ENCODE measurements at regions not wholly inside any gene's neighbourhood (a gene's known extent, or its start where the extent isn't known, plus 50 kb on each side); places are given as distances from the start of the nearest gene placed in this dataset.

DNA sequence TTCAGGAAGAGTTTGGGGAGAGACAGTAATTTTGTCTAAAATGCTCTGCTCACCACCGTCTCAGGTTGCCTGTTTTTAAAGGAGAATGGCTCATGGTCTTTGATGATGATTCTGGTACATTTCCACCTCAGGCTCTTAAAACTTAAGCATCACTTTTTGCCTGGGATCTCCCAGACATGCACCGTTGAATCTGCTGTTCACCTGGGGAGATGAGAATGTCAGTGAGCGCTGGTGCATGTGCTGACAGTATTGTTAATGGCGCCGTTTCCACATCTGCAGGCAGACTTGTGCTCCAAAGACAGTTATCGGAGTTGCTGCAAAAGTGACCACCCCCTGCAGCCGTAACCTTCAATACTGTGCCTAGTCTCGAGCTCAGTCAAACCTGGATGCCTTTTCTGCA, 219.0 kb upstream of the TPM1 start:
- intact Hi-C loops (cut with DNase I), result no loop called here
- DNase-seq, result no peak
- Histone ChIP-seq H3K9me3 (no peaks in the 10 kb centered on the region), H3K4me1 (peaks cover 0 to 11% (median 2%) of the 10 kb centered on the region in 12 donors), H3K4me3 (no peak overlapping the region), H3K27me3 (no peaks in the 10 kb centered on the region), H3K36me3 (peaks cover 0 to 39% (median 6%) of the 10 kb centered on the region in 9 donors), H3K27ac (no peak overlapping the region)
- TF ChIP-seq POLR2A (IDR thresholded peaks at IDR 0.05), result no peak
- TF ChIP-seq, protein P1, sequence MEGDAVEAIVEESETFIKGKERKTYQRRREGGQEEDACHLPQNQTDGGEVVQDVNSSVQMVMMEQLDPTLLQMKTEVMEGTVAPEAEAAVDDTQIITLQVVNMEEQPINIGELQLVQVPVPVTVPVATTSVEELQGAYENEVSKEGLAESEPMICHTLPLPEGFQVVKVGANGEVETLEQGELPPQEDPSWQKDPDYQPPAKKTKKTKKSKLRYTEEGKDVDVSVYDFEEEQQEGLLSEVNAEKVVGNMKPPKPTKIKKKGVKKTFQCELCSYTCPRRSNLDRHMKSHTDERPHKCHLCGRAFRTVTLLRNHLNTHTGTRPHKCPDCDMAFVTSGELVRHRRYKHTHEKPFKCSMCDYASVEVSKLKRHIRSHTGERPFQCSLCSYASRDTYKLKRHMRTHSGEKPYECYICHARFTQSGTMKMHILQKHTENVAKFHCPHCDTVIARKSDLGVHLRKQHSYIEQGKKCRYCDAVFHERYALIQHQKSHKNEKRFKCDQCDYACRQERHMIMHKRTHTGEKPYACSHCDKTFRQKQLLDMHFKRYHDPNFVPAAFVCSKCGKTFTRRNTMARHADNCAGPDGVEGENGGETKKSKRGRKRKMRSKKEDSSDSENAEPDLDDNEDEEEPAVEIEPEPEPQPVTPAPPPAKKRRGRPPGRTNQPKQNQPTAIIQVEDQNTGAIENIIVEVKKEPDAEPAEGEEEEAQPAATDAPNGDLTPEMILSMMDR (IDR thresholded peaks at IDR 0.05), result no peak
- WGBS, 4 donors, result 85 to 94% (median 87%) methylated on average over 8 of the region's 8 CpGs
- ATAC-seq, result no peak

DNA sequence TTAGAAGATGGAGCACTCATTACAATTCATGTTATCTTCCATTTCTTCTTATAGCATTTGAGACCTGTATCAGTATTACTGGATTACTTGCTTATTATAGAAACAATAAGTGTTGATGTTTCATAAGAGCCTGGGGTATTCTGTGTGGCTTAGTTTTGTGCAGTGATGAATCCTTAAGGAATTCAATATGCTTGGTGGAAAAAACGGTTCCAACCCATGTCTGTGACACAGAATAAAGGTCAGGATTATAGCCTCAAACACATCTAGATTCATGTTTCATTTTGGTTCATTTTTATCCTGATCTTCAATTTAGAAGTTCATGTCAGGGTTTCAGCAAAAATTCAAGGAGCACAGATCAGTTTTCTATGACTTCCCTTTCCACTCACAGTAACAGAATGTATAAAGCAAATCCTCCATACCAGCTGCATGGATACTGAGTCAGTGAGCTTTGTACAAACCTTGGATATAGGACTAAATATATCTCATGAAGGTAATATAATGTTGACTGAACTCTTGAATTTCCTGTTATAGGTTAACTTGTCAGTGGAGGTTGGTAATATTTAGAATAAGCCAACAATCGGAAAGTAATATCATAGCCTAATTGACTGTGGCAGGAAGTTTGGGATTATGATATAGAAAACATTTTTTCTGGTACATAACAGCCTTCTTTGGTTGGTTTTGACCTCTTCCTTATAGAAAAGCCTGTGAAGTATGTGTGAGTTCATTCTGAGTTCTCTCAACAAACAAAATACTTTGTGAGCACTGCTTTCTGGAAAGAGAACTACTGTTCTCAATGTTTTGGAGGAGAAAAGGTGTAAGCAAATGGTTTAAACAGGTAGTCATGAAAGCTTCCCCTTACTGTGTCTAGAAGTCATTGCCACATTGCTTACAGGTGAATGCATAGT, 218.2 kb upstream of the TPM1 start:
- TF ChIP-seq, protein P1 (IDR thresholded peaks at IDR 0.05), result no peak
- no peak for TF ChIP-seq POLR2A (IDR thresholded peaks at IDR 0.05)
- intact Hi-C loops (cut with DNase I), result no loop called here
- peak overlapping the region in 1 of 12 donors; percentile 3 for H3K27ac ChIP-seq
- no peaks in the 10 kb centered on the region for H3K9me3 ChIP-seq
- peaks cover 0 to 36% (median 4%) of the 10 kb centered on the region in 9 donors for H3K36me3 ChIP-seq
- peaks cover 0 to 11% (median 2%) of the 10 kb centered on the region in 12 donors for H3K4me1 ChIP-seq
- DNase-seq (no peak), ATAC-seq (no peak)
- no peak overlapping the region for H3K4me3 ChIP-seq
- 62 to 78% (median 69%) methylated on average over 2 of the region's 2 CpGs for WGBS, 4 donors
- no peaks in the 10 kb centered on the region for H3K27me3 ChIP-seq

DNA sequence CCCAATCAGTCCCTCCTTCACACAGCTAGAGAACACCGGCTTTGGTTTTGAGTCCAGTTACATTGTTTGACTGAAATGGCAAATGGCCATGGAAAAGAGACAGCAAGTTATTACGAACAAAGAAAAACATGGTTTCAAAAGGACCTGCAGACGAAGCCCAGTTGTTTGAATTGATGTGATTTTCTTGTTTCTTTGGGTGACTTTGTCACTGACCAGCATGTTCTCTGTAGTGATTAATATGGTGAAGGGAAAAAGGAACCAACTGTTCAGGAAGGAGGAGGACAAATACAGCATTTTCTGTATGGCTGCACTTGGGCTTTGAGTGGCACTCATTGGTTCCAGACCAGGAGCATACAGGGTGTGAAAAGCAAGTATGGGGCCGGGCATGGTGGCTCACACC, 217.4 kb upstream of the TPM1 start:
- peaks cover 0 to 28% (median 0%) of the 10 kb centered on the region in 9 donors for H3K36me3 ChIP-seq
- no peak overlapping the region for H3K4me3 ChIP-seq
- peaks cover 0 to 11% (median 2%) of the 10 kb centered on the region in 12 donors for H3K4me1 ChIP-seq
- no peaks in the 10 kb centered on the region for H3K9me3 ChIP-seq
- no peak for DNase-seq
- intact Hi-C loops (cut with DNase I), result no loop called here
- WGBS, 4 donors, result 89 to 92% (median 91%) methylated on average over 4 of the region's 4 CpGs
- peak overlapping the region in 1 of 12 donors; percentile 25 for H3K27ac ChIP-seq
- H3K27me3 ChIP-seq, result no peaks in the 10 kb centered on the region
- TF ChIP-seq, protein P1 (IDR thresholded peaks at IDR 0.05), result no peak
- no peak for TF ChIP-seq POLR2A (IDR thresholded peaks at IDR 0.05)
- no peak for ATAC-seq

DNA sequence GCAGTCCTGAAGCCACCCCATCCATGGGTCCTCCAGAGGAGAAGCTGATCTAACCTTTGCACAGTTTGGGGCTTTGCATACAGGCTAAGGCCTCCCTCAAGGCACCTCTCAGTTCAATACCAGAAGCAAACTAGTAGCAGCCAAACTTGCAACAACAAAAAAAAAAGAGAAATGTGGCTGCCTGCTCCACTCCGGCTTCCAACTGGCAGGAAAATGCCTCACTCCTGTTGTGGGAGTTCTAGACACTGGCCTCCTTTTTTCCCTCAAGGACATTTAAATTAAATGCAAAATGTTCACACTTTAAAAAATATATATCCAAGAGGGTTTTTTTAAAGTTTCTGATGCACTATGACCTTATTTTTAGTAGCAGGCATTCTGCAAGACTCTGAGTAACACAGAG, 216.0 kb upstream of the TPM1 start:
- no peak for TF ChIP-seq POLR2A (IDR thresholded peaks at IDR 0.05)
- TF ChIP-seq, protein P1 (IDR thresholded peaks at IDR 0.05), result no peak
- Histone ChIP-seq H3K27me3 (no peaks in the 10 kb centered on the region), H3K9me3 (no peaks in the 10 kb centered on the region), H3K4me1 (peaks cover 0 to 11% (median 2%) of the 10 kb centered on the region in 12 donors), H3K4me3 (no peak overlapping the region), H3K27ac (no peak overlapping the region), H3K36me3 (peaks cover 0 to 23% (median 0%) of the 10 kb centered on the region in 9 donors)
- ATAC-seq (no peak), DNase-seq (no peak)
- WGBS, 4 donors, result 72 to 87% (median 83%) methylated on average over 1 of the region's 1 CpG
- intact Hi-C loops (cut with DNase I), result no loop called here

All from heart left ventricle (tissue), 16 donors.